ENCODE measurements at regions not wholly inside any gene's neighbourhood (a gene's known extent, or its start where the extent isn't known, plus 50 kb on each side); places are given as distances from the start of the nearest gene placed in this dataset.

GRCh38 chr4:123304151-123304964 is 92.2 kb upstream of the SPRY1 start:
- no peak for TF ChIP-seq TCF7 (IDR thresholded peaks at IDR 0.05; ENCODE audit: borderline replicate concordance)
- TF ChIP-seq BACH1 (IDR thresholded peaks at IDR 0.05; ENCODE audit: borderline replicate concordance) = no peak
- no peak for TF ChIP-seq POLR2AphosphoS5 (IDR thresholded peaks at IDR 0.05; ENCODE audit: low read length)
- TF ChIP-seq CTCF (IDR thresholded peaks at IDR 0.05 in 2 of 3, conservative IDR thresholded peaks at IDR 0.05 in 1 of 3; ENCODE audit: control insufficient read depth in 2 of 3, extremely low read depth in 1 of 3, insufficient read depth in 1 of 3, low read depth in 3 of 3, low read length in 3 of 3) = no peak
- TF ChIP-seq KDM1A (IDR thresholded peaks at IDR 0.05; ENCODE audit: borderline replicate concordance) = no peak
- no peak for TF ChIP-seq CUX1 (IDR thresholded peaks at IDR 0.05; ENCODE audit: insufficient replicate concordance, low read depth, low read length)
- TF ChIP-seq POLR2A (IDR thresholded peaks at IDR 0.05; ENCODE audit: low read depth, low read length) = no peak
- TF ChIP-seq CREB1 (IDR thresholded peaks at IDR 0.05; ENCODE audit: low read depth) = no peak
- TF ChIP-seq USF1 (IDR thresholded peaks at IDR 0.05; ENCODE audit: borderline replicate concordance, extremely low read length, insufficient read depth, low read depth, low read length) = no peak
- no peak for TF ChIP-seq ELK1 (IDR thresholded peaks at IDR 0.05; ENCODE audit: low read depth, low read length)
- TF ChIP-seq YY1 (IDR thresholded peaks at IDR 0.05; ENCODE audit: low read depth, low read length) = no peak
- TF ChIP-seq USF2 (IDR thresholded peaks at IDR 0.05; ENCODE audit: borderline replicate concordance, low read depth, low read length) = no peak
